ENCODE measurements at regions not wholly inside any gene's neighbourhood (a gene's known extent, or its start where the extent isn't known, plus 50 kb on each side); places are given as distances from the start of the nearest gene placed in this dataset.
"Not testable (repeated sequence)": the region's sequence is repeated elsewhere in the genome, so short reads cannot be mapped to it uniquely, and the experiment has no call there.

DNA sequence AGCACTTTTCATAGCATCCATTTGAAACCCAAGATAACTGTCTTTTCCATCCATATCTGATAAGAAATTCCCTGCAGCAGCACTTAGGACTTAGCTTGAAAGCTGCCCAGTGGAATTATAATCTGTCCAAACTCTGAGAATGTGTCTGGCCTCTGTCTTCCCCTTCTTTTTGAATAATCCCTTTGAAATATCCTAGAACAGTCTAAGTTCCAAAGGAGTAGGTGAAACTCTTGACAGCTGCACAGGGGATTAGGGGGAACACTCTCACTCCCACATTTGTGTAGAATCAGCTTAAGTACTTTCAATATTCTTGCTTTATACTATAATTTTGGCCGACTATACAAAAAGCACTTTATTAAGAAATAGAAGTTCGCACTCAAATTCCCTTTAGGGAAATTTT is 157.7 kb downstream of the PAPSS1 start:
- no peak for DNase-seq (ENCODE audit: low read depth in 4 of 4, low spot score in 3 of 4)

DNA sequence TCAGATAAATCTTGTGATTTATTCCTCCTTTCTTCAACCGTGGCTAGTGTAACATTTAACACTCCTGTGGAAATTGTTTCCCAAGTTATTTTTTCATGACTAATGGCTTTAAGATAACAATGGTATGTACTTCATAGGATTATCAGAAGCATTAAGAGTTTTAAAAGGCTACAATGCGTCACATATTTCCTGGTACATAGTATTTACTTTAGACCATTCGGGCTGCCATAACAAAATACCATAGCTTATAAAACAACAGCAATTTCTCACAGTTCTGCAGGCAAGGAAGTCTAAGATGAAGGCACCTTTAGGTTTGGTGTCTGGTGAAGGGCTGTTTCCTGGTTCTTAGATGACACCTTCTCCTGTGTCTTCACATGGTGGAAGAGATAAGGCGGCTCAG is 158.6 kb downstream of the PAPSS1 start:
- DNase-seq (ENCODE audit: low read depth in 4 of 4, low spot score in 3 of 4): no peak

DNA sequence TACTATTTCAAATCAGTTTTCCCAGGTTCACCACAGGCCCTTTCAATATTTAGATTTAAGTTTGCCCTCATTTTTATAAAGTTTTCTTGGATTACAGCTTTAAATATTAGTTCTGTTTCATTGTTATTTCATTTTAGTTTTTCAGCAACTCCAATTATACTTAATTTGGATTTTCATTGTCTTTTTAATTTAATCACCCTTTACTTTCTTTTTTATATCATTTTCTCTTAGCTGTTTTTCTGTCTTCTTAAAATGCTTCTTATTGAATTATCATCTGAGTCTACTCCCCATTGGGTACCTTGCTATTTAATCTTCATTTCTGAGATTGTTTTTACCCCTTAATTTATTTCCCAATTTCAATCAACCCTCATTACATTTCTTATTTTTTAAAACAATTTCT is 160.4 kb downstream of the PAPSS1 start:
- no peak for DNase-seq (ENCODE audit: low read depth in 4 of 4, low spot score in 3 of 4)

DNA sequence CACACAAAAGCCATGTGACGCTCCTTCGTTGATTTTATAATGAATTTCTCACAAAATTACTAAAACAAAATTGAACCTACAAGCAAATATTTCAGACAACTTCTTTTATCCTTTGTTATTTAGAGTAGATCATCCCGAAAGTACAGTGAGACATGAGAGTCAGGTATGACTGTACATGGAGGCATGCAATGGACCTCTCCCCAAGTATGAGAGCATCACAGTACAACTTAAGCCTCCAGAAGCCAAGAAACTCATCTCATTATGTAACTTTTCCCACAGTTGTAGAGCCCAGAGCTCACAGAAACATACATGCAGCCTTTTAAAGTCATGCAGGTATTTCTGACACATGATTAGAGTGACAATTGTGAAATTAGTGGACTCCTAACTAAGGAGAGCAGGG is 167.7 kb downstream of the PAPSS1 start:
- no peak for DNase-seq (ENCODE audit: low read depth in 4 of 4, low spot score in 3 of 4)

DNA sequence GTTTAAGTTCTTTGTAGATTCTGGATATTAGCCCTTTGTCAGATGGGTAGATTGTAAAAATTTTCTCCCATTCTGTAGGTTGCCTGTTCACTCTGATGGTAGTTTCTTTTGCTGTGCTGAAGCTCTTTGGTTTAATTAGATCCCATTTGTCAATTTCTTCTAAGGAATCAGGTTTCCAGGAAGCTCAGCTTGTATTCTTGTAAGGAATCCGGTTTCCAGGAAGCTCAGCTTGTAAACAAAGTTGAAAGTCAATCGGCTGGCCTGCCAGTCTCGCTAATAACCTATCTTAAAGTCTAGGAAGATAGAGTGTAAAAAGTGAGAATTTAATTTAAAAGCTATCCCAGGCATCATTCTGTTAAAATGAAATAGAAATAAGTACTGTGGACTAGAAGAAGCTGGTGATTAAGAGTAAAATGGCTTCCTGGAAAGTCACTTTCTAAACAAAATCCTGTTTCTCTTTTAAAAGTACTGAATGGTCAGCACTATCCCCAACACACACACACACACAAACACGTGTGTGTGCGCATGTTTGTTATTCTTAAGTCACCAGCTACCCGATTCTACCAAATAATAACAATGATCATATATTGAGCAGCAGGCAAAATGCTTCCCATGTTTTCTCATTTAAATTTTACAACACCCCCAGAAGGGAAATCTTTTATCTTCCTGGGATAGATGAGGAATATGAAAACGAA is 171.7 kb downstream of the PAPSS1 start:
- DNase-seq (ENCODE audit: low read depth in 4 of 4, low spot score in 3 of 4): peak in 1 of 4 donors; percentile 33

DNA sequence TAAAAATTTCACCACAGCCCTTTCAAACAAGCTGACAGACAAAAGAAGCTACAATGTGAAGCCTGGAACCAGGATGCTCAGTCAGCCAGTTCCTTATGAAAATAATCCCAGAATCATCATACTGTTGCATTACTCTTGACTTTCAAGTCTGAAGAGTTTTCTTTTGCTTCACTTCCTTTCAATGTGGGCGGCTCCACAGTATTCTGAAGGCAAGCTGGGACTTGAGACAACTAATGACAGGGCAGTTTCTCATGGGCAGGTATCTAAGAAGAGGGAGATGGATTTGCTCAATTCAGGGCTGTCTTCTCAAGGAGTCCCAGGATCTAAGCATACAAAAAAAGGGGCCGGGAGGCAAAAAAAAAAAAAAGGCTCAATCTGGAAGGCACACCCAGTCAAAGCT is 173.4 kb downstream of the PAPSS1 start:
- no peak for DNase-seq (ENCODE audit: low read depth in 4 of 4, low spot score in 3 of 4)

DNA sequence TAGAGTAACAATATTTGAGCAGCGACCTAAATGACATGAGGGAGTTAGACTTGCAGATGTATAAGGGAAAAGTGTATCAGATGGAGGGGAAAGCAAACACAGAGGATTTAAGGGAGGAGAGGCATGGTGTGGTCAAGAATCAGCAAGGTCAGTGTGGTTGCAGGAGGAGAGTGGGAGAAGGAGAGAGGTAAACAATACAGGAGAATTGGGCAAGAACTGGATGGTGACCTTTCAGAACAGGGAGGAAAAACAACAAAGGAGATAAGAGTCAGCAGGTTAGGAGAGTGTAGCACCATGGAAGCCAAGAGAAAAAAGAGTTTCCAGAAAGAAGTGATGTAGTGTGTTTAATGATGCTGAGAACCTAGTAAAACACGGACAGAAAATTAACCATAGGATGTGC is 178.5 kb downstream of the PAPSS1 start:
- no peak for DNase-seq (ENCODE audit: low read depth in 4 of 4, low spot score in 3 of 4)

DNA sequence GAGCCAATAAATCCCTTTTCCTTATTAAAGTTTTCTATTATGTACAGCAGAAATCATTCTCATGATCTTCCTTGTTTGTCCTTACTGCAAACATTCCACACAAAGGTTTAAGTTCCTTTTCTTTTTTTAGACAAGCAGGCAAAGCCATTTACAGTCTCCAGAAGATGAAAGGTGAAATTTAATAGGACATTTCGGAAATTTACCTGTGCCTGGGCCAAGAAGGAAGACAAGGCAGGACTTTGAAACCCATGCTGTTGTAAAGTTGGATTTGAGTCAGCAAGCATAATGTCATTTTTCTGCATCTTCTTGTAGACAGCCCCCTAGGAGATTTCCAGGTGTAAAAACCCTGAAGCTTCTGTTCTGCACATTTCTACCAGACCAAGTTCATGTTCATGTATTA is 188.1 kb downstream of the PAPSS1 start:
- DNase-seq (ENCODE audit: low read depth in 4 of 4, low spot score in 3 of 4): no peak

DNA sequence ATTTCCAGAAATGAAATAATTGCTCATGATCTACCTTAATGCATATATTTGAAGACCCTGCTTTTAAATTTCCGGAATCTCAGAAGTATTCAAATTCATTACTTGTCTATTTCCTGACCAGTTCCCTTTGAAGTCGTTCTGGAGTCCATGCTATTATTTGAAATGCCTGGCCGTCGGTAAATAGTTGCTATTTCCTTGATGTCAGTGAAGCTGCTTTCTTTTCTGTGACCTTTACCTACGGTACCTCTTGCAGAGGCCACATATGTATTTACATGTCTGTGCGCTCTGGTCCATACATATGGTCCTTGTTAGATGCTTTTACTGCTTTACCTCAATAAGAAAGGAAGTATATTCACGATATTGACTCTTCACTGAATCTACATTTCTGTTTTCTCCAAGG is 199.7 kb downstream of the PAPSS1 start:
- no peak for DNase-seq (ENCODE audit: low read depth in 4 of 4, low spot score in 3 of 4)

DNA sequence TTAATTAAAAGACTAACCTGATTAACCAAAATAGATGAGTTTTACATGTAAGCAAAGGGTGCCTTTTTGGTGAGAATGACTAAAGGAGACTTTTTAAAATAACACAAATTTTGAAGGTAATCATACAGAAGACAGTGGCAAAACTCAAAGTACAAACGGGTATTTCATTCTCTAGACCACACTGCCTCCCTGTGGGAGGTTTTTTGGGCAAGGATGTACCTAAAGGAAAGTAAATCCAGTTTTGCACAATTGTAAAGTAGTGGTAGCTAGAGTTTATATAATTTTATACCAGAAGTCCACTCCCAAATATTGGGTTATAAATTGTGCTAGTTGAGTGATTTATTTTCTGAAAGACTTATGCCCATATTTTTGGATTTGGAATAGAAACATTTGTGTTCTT is 201.0 kb downstream of the PAPSS1 start:
- peak in 2 of 4 donors; percentile 3 to 7 for DNase-seq (ENCODE audit: low read depth in 4 of 4, low spot score in 3 of 4)

DNA sequence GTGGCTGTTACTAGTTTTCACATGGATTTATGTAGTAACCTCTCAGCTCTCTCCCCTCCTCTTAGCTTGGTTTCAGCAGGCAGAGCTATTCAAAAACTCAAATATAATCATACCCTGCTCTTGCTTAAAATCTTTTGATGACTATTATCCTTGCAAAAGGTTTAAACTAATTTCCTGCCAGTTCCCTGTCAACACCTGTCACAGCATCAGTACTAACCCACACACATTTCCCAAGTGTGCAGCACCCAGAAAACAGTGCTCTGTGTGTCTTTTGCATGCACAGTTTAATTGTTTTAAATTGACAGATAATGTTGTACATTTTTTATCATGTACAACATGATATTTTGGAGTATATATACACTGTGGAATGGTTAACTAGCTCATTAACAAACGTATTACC is 202.0 kb downstream of the PAPSS1 start:
- no peak for DNase-seq (ENCODE audit: low read depth in 4 of 4, low spot score in 3 of 4)

DNA sequence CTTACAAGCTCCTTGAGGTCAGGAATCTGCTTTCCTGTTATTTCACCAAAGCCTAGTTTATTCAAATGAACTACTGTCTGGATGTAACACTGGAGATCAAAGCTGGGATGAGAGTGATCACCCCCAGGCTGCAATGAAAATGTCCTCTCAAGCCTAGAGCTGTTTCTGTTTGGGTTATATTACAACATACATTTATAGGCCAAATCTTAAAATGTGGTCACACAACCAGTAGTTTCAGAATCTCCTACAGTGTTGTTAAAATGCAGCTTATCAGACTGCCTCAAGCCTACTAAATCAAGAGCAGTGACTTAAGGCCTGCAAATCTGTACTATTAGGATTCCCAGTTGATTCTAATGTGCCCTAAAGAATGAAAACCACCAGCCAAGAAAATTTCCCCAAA is 207.5 kb downstream of the PAPSS1 start:
- DNase-seq (ENCODE audit: low read depth in 4 of 4, low spot score in 3 of 4): no peak

DNA sequence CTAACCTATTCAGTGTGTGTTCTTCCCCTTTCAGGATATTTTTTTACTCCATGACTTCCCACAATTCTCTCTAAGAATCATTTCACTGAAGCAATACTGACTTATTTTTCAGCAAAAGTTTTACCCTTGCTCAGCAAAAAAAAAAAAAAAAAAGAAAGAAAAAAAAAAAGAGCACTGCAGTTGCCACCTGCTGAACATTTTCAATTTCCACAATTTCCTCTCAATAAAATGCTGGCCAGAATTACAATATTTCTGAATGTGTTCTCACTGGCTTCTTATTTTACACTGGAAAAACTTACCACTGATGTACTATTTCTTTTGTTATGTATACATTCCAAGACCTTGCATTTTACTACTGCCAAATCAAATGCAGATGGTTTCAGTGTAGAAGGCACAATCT is 210.4 kb downstream of the PAPSS1 start:
- no peak for DNase-seq (ENCODE audit: low read depth in 4 of 4, low spot score in 3 of 4)

DNA sequence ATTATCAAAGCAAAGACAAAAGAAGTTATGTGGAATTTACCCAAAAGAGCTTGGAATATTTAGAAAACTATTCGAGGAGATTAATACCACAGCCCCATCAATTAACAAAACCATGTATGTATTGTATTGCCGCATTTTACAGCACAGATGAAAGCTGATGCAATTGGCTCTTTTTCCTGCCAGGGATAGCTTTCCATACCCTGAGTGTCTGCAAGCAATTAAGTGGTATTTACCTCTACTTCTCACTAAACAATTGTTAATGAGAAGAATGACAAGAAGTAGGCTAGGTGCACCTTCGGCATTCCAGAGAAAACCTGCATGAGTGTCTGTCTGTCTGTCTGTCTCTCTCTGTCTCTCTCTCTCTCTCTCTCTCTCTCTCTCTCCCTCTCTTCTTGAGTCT is 219.5 kb downstream of the PAPSS1 start:
- no peak for DNase-seq (ENCODE audit: low read depth in 4 of 4, low spot score in 3 of 4)

DNA sequence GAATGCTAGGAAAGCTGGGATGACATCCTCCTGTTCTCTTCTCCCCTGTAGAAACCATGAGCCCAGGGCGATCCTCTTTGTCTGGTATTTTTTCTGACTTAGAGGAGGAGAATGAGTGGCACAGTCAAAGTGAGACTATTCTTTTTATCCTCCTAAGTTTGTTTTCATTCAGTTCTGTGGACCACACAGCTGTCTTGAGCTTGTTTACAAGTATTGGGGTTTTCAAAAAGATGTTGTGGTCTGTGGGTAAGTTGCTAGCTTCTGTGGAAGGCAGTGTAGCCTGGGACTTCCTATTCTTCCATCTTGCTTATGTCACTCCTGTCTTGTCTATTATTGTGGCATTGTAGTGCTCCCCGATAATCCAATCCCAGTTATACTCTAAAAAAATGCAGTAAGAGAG is 223.0 kb downstream of the PAPSS1 start:
- DNase-seq (ENCODE audit: low read depth in 4 of 4, low spot score in 3 of 4): no peak

DNA sequence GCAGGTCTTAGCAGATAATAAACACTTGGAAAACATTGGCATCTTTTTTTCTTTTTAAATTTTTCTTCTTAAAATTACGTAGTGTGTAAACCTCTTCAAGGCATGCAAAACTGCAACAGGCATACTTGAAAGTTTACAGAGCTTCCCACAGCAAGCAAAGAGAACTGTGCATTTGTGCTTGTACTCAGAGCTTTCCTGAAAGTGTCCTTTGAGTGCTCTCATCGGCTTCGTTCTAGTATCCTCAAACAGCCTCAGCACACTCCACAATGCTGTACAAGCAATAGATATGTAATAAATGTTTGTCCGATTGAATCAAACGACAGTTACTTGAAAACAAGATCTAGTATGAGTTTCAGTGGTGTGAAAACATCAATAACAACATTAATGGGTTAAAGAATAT is 227.5 kb downstream of the PAPSS1 start:
- DNase-seq (ENCODE audit: low read depth in 4 of 4, low spot score in 3 of 4): no peak

DNA sequence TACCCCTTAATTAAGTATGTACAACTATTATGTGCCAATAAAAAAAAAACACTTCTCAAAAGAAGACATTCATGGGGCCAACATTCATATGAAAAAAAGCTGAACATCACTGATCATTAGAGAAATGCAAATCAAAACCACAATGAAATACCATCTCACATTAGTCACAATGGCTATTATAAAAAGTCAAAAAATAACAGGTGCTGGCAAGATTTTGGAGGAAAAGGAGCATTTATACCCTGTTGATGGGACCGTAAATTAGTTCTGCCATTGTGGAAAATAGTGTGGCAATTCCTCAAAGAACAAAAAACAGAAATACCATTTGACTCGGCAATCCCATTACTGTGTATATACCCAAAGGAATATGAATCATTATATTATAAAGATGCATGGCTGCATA is 229.9 kb downstream of the PAPSS1 start:
- no peak for DNase-seq (ENCODE audit: low read depth in 4 of 4, low spot score in 3 of 4)

DNA sequence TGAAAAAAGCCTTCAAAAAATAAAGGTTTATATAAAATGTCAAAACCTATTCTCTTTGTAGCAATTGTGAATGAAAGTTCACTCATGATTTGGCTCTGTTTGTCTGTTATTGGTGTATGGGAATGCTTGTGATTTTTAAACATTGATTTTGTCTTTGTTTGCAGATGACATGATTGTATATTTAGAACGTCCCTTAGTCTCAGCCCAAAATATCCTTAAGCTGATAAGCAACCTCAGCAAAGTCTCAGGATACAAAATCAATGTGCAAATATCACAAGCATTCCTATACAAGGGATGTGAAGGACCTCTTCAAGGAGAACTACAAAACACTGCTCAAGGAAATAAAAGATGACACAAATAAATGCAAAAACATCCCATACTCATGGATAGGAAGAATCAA is 236.4 kb downstream of the PAPSS1 start:
- DNase-seq (ENCODE audit: low read depth in 4 of 4, low spot score in 3 of 4): not testable (repeated sequence)

DNA sequence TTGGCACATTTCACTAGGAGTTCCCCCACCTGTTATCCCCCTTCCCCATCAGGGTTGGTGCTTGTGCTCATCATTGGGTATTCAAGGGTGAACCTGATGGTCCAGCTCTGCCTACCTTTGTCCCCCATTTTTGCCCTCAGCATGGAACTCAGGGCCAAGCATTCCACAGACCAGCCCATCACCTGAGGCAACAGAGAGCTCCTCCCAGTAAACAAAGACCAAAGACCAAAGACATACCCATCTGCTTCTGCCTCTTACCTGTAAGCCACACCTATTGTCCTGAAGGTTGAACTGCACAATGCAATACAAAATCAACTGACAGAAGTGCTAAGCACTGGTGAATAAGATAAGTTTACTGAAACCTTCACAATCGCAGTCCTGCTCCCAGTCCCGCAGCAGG is 237.5 kb downstream of the PAPSS1 start:
- no peak for DNase-seq (ENCODE audit: low read depth in 4 of 4, low spot score in 3 of 4)

DNA sequence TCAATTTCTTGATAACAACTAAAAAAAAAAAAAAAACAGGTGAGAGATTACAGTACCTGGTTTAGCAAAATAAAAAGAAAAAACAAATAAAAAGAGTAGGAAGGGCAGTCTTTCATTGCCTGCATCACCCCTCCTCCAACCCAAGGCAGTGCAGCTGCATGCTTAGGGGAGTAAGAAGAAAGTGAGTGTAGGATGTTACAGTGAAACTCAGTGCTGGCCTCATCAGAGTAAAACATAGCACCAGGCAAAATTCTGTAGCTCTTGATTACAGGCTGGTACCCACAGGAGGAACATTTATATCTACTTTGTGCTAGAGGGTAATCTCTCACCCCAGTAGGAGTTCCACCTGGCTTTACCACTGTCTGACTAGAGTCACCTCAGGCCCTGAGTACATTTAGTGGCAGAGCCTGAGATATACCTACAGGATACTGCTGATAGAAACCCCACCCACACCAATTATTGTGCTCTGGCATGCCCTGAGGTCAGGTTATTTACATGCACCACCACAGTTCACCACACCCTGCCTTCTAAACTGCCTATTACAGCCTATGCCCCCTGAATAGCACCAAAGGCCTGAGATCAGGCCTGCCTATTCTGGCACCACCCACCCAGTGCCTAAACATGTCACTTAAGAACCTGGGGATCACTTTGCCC is 241.6 kb downstream of the PAPSS1 start:
- no peak for DNase-seq (ENCODE audit: low read depth in 4 of 4, low spot score in 3 of 4)

DNA sequence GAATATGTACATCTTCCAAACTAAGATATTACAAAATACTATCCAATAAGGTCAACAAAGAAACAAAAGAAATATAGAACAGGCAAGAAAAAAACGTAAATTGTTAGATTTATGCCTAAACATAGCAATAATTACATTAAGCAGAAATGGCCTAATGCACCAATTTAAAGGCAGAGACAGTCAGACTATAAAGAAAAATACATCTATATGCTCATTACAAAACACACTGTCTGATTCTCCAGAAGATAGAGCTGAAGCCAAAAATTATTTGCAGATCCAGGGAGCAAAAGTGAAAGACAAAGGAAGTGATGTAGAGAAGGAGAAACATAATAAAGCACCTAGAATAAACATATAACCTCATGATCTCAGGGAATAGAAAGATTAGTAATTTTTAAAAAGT is 246.9 kb downstream of the PAPSS1 start:
- DNase-seq (ENCODE audit: low read depth in 4 of 4, low spot score in 3 of 4): no peak

DNA sequence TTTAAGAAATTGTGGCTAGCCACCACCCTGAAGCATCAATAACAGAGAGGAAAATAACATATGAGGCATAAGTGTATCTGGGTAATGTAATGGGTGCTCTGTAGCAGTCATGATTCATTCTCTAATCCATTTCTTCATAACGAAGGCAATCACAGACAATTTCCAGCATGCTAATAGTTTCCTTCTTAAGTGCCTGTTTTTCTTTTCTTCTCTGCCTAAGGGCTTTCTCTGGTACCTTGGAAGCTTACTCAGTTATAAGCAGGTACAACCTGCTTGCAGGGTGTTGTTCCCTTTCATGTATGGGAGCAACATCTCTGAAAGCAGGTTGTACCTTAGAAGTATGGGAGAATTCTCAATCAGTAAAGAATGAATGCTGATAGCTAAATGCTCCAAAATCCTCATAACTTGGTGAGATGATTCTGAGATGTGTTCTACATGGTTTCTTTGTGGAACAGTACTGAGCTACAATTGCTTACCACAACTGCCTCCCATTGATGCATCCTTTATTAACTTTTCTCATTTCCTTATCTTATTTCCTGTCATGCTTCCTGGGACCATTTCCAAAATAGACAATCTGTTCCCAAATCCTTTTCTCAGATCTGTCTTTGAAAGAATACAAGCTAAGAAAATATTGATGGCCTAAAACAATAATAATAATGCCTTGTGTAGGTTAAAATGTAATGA is 247.6 kb downstream of the PAPSS1 start:
- DNase-seq (ENCODE audit: low read depth in 4 of 4, low spot score in 3 of 4): no peak

All from left renal pelvis (tissue), 4 donors.